Fibroblast of peridontal ligament (primary cell): ENCODE measurements at regions not wholly inside any gene's neighbourhood (a gene's known extent, or its start where the extent isn't known, plus 50 kb on each side); places are given as distances from the start of the nearest gene placed in this dataset.
A peak's percentile ranks its signal among the peaks of the same experiment; 100 is the strongest.
"Not testable (repeated sequence)": the region's sequence is repeated elsewhere in the genome, so short reads cannot be mapped to it uniquely, and the experiment has no call there.

Experiments
- DNase-seq: peaks from one replicate; pipeline ENCODE4 v3.0.0-alpha.2; 2010; ENCODE audit errors: extremely low read depth

- DNase-seq, result no peak
These were observed 404.7 kb upstream of the PODXL start for GRCh38 chr7:131961054-131961680.

GRCh38 chr7:131959106-131959812, 402.8 kb upstream of the PODXL start:
- DNase-seq, result no peak

- no peak for DNase-seq
These were observed 401.1 kb upstream of the PODXL start for GRCh38 chr7:131957338-131958020.

GRCh38 chr7:131956864-131957263, 400.4 kb upstream of the PODXL start:
- no peak for DNase-seq

DNA sequence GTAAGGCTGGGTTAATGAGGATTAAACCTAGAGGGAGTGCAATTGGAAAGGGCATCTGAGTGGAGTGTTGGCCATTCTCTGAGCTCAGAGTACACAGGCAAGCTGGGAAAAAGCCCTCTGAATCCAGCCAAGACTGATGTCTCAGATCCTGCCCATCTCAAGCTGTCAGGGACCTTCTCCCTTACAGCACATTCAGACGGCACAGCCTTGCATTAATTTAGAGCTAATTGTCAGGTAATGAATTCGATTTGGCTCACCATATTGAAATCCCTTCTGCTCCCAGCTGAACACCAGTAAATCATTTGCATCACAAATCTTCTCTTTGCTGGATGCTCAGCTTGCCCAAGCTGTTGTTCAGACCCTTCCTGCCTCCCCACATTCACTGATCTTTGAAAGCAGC, 399.3 kb upstream of the PODXL start:
- no peak for DNase-seq

DNA sequence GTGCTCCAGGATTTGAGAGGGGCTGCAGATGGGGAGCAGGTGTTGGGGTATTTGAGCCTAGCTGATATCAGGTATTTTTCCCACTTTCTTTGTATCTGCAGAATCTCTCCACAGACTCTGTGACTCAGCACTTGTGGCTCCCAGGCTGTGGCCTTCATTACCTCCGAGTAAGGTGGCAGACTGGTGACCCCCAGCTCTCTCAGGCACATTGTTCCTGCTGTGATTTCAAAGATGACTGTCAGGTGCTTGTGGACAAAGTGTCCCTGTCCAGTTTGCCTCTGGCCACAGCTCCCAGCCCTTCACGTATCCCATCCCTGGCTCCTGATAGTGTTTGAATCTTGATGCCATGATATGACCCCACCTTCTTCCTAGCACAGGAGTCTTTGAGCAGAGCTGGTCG, 396.8 kb upstream of the PODXL start:
- no peak for DNase-seq

DNA sequence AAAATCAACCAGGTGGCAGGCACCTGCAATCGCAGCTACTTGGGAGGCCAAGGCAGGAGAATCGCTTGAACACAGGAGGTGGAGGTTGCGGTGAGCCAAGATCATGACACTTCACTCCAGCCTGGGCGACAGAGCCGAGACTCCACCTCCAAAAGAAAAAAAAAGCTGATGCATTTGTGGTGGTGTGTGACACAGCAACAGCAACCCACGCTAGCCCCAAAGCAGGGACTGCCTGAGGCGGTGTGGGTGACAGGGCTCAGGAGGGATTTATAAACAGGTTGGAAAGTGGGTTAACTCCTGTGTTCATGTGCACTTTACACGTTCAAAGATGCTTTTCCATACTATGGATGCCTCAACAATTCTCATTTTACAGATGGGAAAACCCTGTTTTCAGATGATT, 395.9 kb upstream of the PODXL start:
- no peak for DNase-seq

- no peak for DNase-seq
These were observed 394.3 kb upstream of the PODXL start for GRCh38 chr7:131950758-131951157.

- no peak for DNase-seq
These were observed 393.2 kb upstream of the PODXL start for GRCh38 chr7:131949659-131950058.

DNA sequence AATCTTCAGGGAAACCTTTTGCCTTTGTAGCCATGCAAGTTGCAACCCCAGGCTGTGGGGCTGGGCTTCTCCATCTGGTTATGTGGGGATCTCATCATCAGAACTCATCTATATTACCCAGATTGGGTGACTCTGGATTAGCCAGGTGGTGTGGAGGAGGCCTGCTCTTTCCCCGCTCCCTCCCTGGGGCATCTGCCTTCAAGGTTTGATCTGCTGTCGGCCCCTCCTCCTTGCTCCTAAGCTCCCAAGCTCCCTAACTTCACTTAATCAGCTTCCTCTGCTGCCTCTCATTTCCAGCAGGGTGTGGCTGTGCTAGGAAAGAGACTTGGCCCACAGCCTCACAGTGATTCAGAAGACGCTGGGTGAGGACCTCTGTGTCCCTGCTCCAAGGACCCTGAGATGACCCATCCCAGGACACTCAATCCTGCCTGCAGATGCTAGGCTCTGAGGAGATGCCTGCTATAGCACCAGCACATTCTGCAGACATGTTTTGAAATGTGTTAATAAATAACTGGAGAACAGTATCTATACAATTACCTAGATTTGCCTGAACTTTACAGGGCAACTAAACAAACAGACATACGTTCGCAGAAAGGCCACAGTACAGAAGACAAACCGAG, 392.1 kb upstream of the PODXL start:
- no peak for DNase-seq

DNA sequence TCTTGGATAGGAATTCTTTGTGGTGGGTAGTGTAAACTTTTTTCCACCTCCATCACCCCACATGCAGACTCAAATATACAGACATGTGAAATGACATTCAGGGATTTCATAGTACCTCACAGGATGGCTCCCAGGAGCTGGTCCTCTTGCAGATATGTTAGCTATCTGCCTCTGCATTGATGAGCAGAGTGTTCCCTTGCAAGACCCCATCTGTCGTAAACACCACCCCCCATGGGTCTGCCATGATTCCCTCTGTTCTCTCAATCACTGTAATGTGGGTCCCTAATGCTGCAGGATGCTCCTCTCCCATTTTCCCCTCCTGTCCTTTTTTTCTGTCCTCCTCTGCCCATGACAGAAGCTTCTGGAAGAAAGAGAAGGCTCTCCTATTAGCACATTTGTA, 391.2 kb upstream of the PODXL start:
- no peak for DNase-seq

DNA sequence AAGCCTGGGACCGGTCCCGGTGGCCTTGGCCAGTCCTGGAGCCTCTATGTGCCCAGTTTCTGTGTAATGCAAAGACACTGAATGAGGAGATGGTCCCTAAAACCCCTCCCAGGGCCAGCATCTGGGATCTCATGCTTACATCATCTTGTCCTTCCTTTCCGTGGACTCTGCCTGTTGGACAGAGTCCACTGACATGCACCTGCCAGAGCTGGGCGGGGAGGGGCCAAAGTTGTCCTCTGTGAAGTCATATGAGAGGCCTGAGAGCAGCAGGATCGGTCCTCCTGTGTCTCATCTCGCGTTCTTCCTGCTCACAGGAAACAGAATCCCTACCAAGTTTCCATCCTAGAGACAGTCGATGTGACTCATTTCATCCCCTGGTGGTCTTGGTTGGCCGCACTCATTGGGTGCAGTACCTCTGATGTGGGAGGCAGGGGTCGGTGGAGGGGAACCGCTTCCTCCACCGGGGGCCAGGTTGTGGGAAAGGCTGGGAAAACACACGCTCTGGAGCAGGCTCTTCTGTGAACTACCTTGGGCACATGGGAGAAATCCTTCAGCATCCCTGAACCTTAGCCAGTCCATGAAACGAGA, 389.6 kb upstream of the PODXL start:
- no peak for DNase-seq

DNA sequence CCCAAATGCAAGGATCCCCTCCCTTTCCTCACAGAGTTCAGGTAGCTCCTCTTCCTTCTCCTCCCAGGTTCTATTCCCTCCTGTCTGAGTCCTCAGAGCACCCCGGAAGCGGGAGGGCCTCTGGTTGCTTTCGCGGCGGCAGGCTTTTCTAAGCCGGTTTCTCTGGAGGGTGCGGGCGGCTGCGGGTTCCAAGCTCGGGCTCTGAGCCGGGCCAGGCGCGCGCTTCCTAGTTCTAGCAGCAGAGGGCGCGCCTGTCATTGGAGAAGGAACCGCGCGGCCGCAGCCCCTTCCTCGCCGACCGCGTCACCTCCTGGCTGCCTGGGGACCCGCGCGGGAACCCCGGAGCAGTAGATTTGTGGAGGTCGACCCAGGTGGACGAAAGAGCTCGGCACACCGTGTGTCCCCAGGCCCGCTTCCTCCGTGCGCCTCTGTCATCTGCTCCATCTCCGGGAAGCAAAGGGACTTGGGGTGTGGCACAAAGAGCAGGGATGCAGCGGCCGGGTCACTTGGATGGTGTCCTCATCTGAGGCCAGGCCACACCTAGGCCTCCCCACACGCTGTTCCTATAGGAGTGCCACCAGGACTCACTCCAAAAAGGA, 389.0 kb upstream of the PODXL start:
- peak; percentile 15 for DNase-seq

- no peak for DNase-seq
These were observed 388.2 kb upstream of the PODXL start for GRCh38 chr7:131944556-131945069.

GRCh38 chr7:131943646-131944045, 387.2 kb upstream of the PODXL start:
- no peak for DNase-seq

DNA sequence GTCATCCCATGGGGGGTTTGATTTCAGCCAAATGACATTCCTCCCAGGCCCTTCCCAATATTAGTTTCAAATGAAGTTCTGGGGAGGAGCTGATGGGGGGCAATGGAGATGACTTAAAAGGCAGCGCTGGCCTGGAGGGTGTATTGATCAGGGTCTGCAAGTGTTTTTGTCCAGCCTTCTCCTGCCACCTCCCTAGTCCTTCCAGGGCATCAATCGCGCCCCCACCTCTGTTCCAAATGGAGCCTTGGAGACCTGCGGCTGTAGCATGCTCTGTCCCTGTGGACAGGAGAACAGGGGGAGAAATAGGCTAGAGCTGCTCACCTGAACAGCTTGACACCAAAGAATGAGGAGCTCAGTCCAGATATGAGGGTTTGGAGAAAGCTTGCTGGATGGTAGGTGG, 386.8 kb upstream of the PODXL start:
- DNase-seq, result no peak

- no peak for DNase-seq
These were observed 386.1 kb upstream of the PODXL start for GRCh38 chr7:131942287-131943150.

- no peak for DNase-seq
These were observed 384.9 kb upstream of the PODXL start for GRCh38 chr7:131941291-131941690.

DNA sequence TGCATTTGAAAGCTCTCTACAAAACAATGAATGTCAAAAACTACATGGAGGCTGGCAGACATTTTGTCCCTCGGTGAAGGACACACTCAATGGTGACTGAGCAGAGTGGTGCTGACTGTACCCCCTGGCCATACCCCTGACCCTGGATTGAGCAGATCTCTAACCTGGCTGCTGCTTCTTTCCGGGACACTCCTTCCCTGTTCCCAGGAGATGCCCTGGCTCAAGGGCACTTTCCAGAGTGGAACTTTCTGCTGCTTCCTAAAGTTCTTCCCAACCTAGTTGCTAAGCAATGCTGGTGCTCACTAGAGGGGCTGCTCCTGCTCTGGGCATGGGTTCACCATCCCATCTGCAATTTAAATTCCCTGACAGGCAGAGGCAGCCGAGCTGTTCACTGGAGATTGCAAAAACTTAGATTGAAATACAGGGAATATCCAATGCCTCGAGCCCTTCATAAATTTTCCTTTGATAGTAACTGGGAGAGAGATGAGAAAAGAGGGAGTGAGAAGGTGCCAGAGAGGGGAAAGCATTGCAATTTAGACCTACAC, 384.3 kb upstream of the PODXL start:
- DNase-seq, result no peak

- not testable (repeated sequence) for DNase-seq
These were observed 382.4 kb upstream of the PODXL start for GRCh38 chr7:131938788-131939187.
